Left ventricle myocardium inferior (tissue), 1 donor: ENCODE measurements at regions not wholly inside any gene's neighbourhood (a gene's known extent, or its start where the extent isn't known, plus 50 kb on each side); places are given as distances from the start of the nearest gene placed in this dataset.
"Not testable (repeated sequence)": the region's sequence is repeated elsewhere in the genome, so short reads cannot be mapped to it uniquely, and the experiment has no call there.

Experiments used
- DNase-seq: peaks from one replicate; pipeline ENCODE4 v3.0.0-alpha.2; 2020
- H3K27ac ChIP-seq: fragments of 200-600 bp; replicated peaks from 2 replicates; pipeline ENCODE4 v1.8.0; 2021
- H3K27me3 ChIP-seq: fragments of 200-600 bp; 2 replicates; pipeline ENCODE4 v1.8.0; 2021; ENCODE audit warnings: low read depth
- H3K36me3 ChIP-seq: fragments of 200-600 bp; 2 replicates; pipeline ENCODE4 v1.8.0; 2021
- H3K4me1 ChIP-seq: fragments of 200-600 bp; 2 replicates; pipeline ENCODE4 v1.8.0; 2021
- H3K4me3 ChIP-seq: fragments of 200-600 bp; 2 replicates; pipeline ENCODE4 v1.8.0; 2021; ENCODE audit warnings: mild to moderate bottlenecking, moderate library complexity
- H3K9me3 ChIP-seq: fragments of 200-600 bp; replicated peaks from 2 replicates; pipeline ENCODE4 v1.8.0; 2021
- intact Hi-C: fragments of 100-400 bp; cut with micrococcal nuclease; formaldehyde crosslinking; loops from one replicate; pipeline ENCODE4 v1.11.0; 2022
- TF ChIP-seq, protein P1 (sequence below): fragments of 200-600 bp; IDR thresholded peaks from 2 replicates; pipeline ENCODE4 v1.8.0; 2021; ENCODE audit warnings: antibody characterized with exemption, mild to moderate bottlenecking, borderline replicate concordance
- donor health status: DM: no; HTN: yes; CAD: no; lungs with severe emphysema.

DNA sequence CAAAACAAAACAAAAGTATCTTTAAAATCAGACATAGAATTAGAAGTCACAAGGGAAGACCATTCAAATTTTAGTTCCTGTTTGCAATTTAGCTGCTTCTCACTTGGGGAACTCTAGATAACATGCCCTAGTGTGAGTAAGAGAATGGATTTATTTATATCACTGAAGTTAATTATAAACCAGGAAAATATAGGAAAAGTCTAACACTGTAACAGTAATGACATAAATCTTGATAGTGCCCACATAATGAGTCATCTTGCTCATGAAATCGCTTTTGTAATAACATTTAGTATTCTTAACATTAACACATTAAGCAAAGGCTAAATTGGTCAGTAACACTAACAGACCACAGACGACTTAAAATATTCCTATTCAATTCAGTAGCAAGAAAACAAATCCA lies 710.7 kb downstream of the STPG2 start:
- no peak overlapping the region for H3K4me3 ChIP-seq
- H3K27me3 ChIP-seq, result no peaks in the 10 kb centered on the region
- no peaks in the 10 kb centered on the region for H3K4me1 ChIP-seq
- H3K36me3 ChIP-seq, result no peaks in the 10 kb centered on the region
- peaks cover 59% of the 10 kb centered on the region for H3K9me3 ChIP-seq
- DNase-seq, result no peak
- TF ChIP-seq, protein P1, sequence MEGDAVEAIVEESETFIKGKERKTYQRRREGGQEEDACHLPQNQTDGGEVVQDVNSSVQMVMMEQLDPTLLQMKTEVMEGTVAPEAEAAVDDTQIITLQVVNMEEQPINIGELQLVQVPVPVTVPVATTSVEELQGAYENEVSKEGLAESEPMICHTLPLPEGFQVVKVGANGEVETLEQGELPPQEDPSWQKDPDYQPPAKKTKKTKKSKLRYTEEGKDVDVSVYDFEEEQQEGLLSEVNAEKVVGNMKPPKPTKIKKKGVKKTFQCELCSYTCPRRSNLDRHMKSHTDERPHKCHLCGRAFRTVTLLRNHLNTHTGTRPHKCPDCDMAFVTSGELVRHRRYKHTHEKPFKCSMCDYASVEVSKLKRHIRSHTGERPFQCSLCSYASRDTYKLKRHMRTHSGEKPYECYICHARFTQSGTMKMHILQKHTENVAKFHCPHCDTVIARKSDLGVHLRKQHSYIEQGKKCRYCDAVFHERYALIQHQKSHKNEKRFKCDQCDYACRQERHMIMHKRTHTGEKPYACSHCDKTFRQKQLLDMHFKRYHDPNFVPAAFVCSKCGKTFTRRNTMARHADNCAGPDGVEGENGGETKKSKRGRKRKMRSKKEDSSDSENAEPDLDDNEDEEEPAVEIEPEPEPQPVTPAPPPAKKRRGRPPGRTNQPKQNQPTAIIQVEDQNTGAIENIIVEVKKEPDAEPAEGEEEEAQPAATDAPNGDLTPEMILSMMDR, result no peak
- no peak overlapping the region for H3K27ac ChIP-seq
- intact Hi-C loops, result no loop called here

DNA sequence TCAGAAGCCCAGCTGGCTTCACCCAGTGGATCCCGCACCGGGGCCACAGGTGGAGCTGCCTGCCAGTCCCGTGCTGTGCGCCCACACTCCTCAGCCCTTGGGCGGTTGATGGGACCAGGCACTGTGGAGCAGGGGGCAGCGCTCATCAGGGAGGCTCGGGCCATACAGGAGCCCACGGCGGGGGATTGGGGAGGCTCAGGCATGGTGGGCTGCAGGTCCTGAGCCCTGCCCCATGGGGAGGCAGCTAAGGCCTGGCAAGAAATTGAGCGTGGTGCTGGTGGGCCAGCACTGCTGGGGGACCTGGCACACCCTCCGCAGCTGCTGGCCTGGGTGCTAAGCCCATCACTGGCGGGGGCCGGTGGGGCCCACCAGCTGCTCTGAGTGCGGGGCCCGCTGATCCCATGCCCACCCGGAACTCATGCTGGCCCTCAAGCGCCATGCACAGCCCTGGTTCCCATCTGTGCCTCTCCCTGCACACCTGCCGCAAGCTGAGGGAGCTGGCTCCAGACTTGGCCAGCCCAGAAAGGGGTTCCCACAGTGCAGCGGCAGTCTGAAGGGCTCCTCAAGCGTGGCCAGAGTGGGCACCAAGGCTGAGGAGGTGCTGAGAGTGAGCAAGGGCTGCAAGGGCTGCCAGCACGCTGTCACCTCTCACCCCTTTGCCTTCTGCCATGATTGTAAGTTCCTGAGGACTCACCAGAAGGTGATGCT lies 705.1 kb downstream of the STPG2 start:
- H3K4me3 ChIP-seq, H3K27me3 ChIP-seq, H3K36me3 ChIP-seq, intact Hi-C loops, H3K27ac ChIP-seq, H3K4me1 ChIP-seq, DNase-seq: not testable (repeated sequence)
- H3K9me3 ChIP-seq, result peaks cover 46% of the 10 kb centered on the region

DNA sequence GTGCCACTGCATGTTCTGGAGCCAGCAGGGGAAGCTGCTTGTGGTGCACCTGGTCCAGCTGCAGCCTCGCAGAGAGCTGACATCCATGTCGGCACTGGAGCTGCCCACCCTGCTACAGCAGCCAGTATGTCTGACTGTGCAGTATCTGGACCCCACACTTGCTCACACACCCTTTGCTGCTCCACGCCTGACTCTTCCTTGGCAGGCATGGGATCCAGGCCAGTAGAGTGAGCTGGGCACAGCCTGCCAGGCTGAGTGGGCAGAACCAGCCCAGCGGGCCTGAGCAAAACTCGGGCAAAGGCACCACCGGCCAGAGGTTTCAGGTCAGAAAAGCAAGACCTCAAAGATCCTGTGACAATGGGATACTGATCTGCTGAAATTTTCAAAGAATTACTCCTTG lies 690.1 kb downstream of the STPG2 start:
- no peaks in the 10 kb centered on the region for H3K4me1 ChIP-seq
- intact Hi-C loops, result no loop called here
- no peaks in the 10 kb centered on the region for H3K27me3 ChIP-seq
- H3K4me3 ChIP-seq, result no peak overlapping the region
- H3K36me3 ChIP-seq, result no peaks in the 10 kb centered on the region
- TF ChIP-seq, protein P1, result no peak
- H3K27ac ChIP-seq, result no peak overlapping the region
- peaks cover 11% of the 10 kb centered on the region for H3K9me3 ChIP-seq
- no peak for DNase-seq

DNA sequence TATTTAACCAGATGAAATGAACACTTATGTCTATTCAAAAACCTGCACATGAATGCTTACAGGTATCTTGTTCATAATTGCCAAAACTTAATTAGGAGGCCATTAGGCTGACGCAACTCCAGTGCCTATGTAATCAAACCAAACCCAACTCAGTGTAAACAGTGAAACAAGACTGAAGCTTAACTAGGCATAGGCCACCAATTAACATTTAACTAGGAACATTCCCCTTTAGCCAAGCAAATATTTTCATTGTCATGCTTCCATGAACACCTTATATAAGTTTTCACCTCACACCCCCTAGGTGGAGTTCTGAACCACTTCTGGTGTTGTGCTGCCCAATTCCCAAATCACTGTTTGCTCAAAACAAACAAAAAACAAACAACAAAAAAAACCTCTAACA lies 686.0 kb downstream of the STPG2 start:
- intact Hi-C loops, result no loop called here
- Histone ChIP-seq H3K4me3 (no peak overlapping the region), H3K27ac (no peak overlapping the region), H3K9me3 (peaks cover 17% of the 10 kb centered on the region), H3K4me1 (no peaks in the 10 kb centered on the region), H3K36me3 (no peaks in the 10 kb centered on the region), H3K27me3 (no peaks in the 10 kb centered on the region)
- TF ChIP-seq, protein P1, result no peak
- DNase-seq, result no peak

DNA sequence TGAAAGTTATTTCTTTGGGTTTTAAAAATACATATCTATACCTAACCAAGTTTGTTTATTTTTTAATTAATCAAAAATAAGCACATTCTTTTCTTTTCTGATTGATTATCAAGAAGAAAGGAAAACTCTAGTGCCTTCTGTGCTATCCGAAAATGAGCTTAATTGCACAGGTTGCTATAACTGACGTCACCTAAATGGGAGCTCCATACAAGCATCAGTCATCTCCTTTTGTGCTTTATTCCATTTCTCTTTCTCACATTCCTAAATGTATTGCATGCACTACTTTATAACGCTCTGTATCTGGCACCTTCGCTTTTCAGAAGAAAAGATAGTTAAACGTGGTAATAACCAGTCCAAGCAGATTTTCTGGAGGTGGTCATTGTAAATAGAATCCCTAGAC lies 675.0 kb downstream of the STPG2 start:
- H3K27ac ChIP-seq, result no peak overlapping the region
- no peak overlapping the region for H3K4me3 ChIP-seq
- intact Hi-C loops, result no loop called here

DNA sequence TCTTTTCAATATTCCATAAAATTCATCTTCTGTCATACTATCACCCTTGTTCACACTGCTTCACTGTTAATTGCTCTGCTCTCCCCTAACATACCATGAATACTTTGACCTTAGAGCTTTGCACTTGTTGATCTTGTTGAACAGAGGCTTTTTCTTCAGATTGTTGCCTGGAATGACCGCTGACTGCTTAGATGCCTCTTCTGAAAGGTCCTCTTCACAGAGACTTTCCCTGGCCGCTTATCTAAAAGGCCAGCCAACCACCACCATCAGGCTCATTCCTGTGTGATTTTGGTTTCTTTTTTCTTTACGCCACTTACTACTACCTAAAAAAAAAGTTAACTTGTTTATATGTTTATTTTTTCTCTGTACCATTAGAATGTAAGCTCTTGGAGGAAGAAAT lies 667.7 kb downstream of the STPG2 start:
- TF ChIP-seq, protein P1, result no peak
- H3K27ac ChIP-seq, result no peak overlapping the region
- peaks cover 2% of the 10 kb centered on the region for H3K9me3 ChIP-seq
- intact Hi-C loops, result no loop called here
- no peaks in the 10 kb centered on the region for H3K27me3 ChIP-seq
- no peak for DNase-seq
- no peaks in the 10 kb centered on the region for H3K4me1 ChIP-seq
- no peaks in the 10 kb centered on the region for H3K36me3 ChIP-seq
- H3K4me3 ChIP-seq, result no peak overlapping the region

More for the DNA sequence above, 675.0 kb downstream of the STPG2 start:
- H3K27me3 ChIP-seq, result no peaks in the 10 kb centered on the region
- no peak for DNase-seq
- H3K9me3 ChIP-seq, result peaks cover 7% of the 10 kb centered on the region
- TF ChIP-seq, protein P1, result no peak
- no peaks in the 10 kb centered on the region for H3K4me1 ChIP-seq
- no peaks in the 10 kb centered on the region for H3K36me3 ChIP-seq
